SK-N-SH treated with all-trans-retinoic acid at 6 μM for 48 hours (cell line): ENCODE measurements at regions not wholly inside any gene's neighbourhood (a gene's known extent, or its start where the extent isn't known, plus 50 kb on each side); places are given as distances from the start of the nearest gene placed in this dataset.

ENCODE experiments used
- ATAC-seq: fragments of 200-7000 bp; cut with Tn5 transposase; 3 replicates; pipeline ENCODE4 v1.9.1; 2020; ENCODE audit warnings: mild to moderate bottlenecking, moderate library complexity
- ARNTL ChIP-seq: fragments of 450-650 bp; formaldehyde crosslinking; IDR thresholded peaks from 2 replicates; pipeline ENCODE4 v1.5.0; 2020; ENCODE audit warnings: low read depth, mild to moderate bottlenecking, moderate library complexity, borderline replicate concordance
- BACH2 ChIP-seq: fragments of 250-450 bp; sonication (Bioruptor Pico); IDR thresholded peaks from 2 replicates; pipeline ENCODE4 v1.9.0; 2021; ENCODE audit warnings: mild to moderate bottlenecking, borderline replicate concordance
- CSDC2 ChIP-seq: fragments of 250-450 bp; sonication (Bioruptor Pico); IDR thresholded peaks from 2 replicates; pipeline ENCODE4 v1.5.0; 2020; ENCODE audit warnings: mild to moderate bottlenecking, moderate library complexity
- ESRRG ChIP-seq: fragments of 250-450 bp; sonication (Bioruptor Pico); IDR thresholded peaks from 2 replicates; pipeline ENCODE4 v1.6.1; 2021; ENCODE audit warnings: mild to moderate bottlenecking
- GLIS3 ChIP-seq: fragments of 250-450 bp; sonication (Bioruptor Pico); IDR thresholded peaks from 2 replicates; pipeline ENCODE4 v1.5.0; 2020; ENCODE audit warnings: mild to moderate bottlenecking, moderate library complexity
- ISL1 ChIP-seq: fragments of 250-450 bp; sonication (Bioruptor Pico); IDR thresholded peaks from 2 replicates; pipeline ENCODE4 v2.1.2; 2022; ENCODE audit warnings: mild to moderate bottlenecking, moderate library complexity
- PPARA ChIP-seq: fragments of 250-450 bp; sonication (Bioruptor Pico); IDR thresholded peaks from 2 replicates; pipeline ENCODE4 v1.5.0; 2020; ENCODE audit warnings: mild to moderate bottlenecking, borderline replicate concordance
- RARB ChIP-seq: fragments of 250-450 bp; sonication (Bioruptor Pico); IDR thresholded peaks from 2 replicates; pipeline ENCODE4 v1.8.0; 2021; ENCODE audit warnings: mild to moderate bottlenecking, moderate library complexity
- SNAI2 ChIP-seq: fragments of 250-450 bp; sonication (Bioruptor Pico); IDR thresholded peaks from 2 replicates; pipeline ENCODE4 v1.5.0; 2020; ENCODE audit warnings: mild to moderate bottlenecking, moderate library complexity
- TCF4 ChIP-seq: fragments of 250-450 bp; sonication (Bioruptor Pico); IDR thresholded peaks from 2 replicates; pipeline ENCODE4 v1.8.0; 2021; ENCODE audit warnings: mild to moderate bottlenecking, moderate library complexity, borderline replicate concordance
- TOX ChIP-seq: fragments of 250-450 bp; sonication (Bioruptor Pico); IDR thresholded peaks from 2 replicates; pipeline ENCODE4 v1.8.0; 2021; ENCODE audit warnings: mild to moderate bottlenecking, moderate library complexity, borderline replicate concordance
- ZC3H10 ChIP-seq: fragments of 250-450 bp; sonication (Bioruptor Pico); IDR thresholded peaks from 2 replicates; pipeline ENCODE4 v1.5.1; 2021; ENCODE audit warnings: mild to moderate bottlenecking, moderate library complexity
- ZFP3 ChIP-seq: fragments of 250-450 bp; sonication (Bioruptor Pico); IDR thresholded peaks from 2 replicates; pipeline ENCODE4 v1.5.0; 2020; ENCODE audit warnings: mild to moderate bottlenecking, moderate library complexity
- ZFP30 ChIP-seq: fragments of 450-650 bp; formaldehyde crosslinking; IDR thresholded peaks from 2 replicates; pipeline ENCODE4 v1.5.0; 2022; ENCODE audit warnings: mild to moderate bottlenecking, moderate library complexity
- ZNF565 ChIP-seq: fragments of 450-650 bp; formaldehyde crosslinking; conservative IDR thresholded peaks from 2 replicates; pipeline ENCODE4 v1.5.0; 2020; ENCODE audit warnings: low read depth, mild to moderate bottlenecking, moderate library complexity
- ZNF70 ChIP-seq: fragments of 450-650 bp; formaldehyde crosslinking; IDR thresholded peaks from 2 replicates; pipeline ENCODE4 v1.5.0; 2020; ENCODE audit warnings: mild to moderate bottlenecking, moderate library complexity
- ZNF8 ChIP-seq: fragments of 450-650 bp; formaldehyde crosslinking; IDR thresholded peaks from 2 replicates; pipeline ENCODE4 v1.5.0; 2020; ENCODE audit warnings: mild to moderate bottlenecking, moderate library complexity
- TF ChIP-seq, protein P1 (sequence below): fragments of 250-450 bp; sonication (Bioruptor Pico); IDR thresholded peaks from 2 replicates; pipeline ENCODE4 v1.8.0; 2020; ENCODE audit warnings: mild to moderate bottlenecking, moderate library complexity, borderline replicate concordance
- TF ChIP-seq, protein P2 (sequence below): fragments of 250-450 bp; sonication (Bioruptor Pico); IDR thresholded peaks from 2 replicates; pipeline ENCODE4 v1.5.1; 2020; ENCODE audit warnings: low read depth, mild to moderate bottlenecking, moderate library complexity
- TF ChIP-seq, protein P3 (sequence below): fragments of 250-450 bp; sonication (Bioruptor Pico); IDR thresholded peaks from 2 replicates; pipeline ENCODE4 v1.8.0; 2021; ENCODE audit warnings: low read depth, mild to moderate bottlenecking, moderate library complexity, borderline replicate concordance
- TF ChIP-seq, protein P4 (sequence below): fragments of 250-450 bp; sonication (Bioruptor Pico); IDR thresholded peaks from 2 replicates; pipeline ENCODE4 v1.5.0; 2020; ENCODE audit warnings: mild to moderate bottlenecking, moderate library complexity

DNA sequence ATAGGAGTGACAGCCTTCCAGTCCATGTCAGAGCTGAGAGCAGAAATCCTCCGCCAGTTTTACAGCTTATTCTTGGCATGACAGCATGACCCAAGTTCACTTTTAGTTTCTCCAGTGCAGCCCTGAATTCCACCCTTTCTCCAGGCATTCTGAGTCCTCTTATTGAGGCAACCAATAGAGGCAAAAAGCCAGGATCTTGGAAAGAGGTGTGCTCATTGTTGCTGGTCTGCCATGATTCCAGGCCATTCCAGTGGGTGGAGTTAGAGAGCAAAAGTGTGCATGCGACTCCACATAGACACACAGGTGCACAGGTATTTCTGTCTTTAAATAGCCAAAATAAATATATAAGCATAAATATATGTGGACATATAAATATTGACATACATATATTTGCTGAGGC is 224.7 kb upstream of the ADARB2 start (continued):
- no peak for TF ChIP-seq GLIS3
- TF ChIP-seq ZNF565 (CRISPR knock-in tag) = no peak
- no peak for TF ChIP-seq PPARA

DNA sequence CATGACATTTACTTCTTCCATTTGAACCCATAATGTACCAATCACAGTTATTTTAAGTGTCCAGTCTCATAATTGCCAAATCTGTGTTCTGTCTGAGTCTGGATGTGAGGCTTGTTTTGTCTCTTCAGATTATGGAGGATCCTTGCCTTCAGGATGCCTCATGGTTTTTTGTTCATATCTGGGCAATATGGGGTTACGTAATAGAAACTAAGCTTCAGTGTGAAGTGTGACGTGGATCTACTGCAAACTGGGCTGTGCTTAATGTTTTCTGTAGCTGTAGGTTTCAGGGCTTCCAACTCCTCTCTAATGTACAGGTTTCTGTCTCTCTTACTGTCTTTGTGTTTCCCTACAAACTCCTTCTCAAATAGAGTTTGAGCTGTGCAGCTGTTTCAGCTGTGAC is 223.7 kb upstream of the ADARB2 start:
- no peak for ATAC-seq
- TF ChIP-seq BACH2 (CRISPR knock-in tag) = no peak
- TF ChIP-seq ARNTL (CRISPR knock-in tag) = no peak
- no peak for TF ChIP-seq ZNF8 (CRISPR knock-in tag)
- no peak for TF ChIP-seq GLIS3
- TF ChIP-seq, protein P1, sequence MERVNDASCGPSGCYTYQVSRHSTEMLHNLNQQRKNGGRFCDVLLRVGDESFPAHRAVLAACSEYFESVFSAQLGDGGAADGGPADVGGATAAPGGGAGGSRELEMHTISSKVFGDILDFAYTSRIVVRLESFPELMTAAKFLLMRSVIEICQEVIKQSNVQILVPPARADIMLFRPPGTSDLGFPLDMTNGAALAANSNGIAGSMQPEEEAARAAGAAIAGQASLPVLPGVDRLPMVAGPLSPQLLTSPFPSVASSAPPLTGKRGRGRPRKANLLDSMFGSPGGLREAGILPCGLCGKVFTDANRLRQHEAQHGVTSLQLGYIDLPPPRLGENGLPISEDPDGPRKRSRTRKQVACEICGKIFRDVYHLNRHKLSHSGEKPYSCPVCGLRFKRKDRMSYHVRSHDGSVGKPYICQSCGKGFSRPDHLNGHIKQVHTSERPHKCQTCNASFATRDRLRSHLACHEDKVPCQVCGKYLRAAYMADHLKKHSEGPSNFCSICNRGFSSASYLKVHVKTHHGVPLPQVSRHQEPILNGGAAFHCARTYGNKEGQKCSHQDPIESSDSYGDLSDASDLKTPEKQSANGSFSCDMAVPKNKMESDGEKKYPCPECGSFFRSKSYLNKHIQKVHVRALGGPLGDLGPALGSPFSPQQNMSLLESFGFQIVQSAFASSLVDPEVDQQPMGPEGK (CRISPR knock-in tag) = no peak
- TF ChIP-seq ZNF70 (CRISPR knock-in tag) = no peak
- TF ChIP-seq ZFP30 (CRISPR knock-in tag) = no peak
- no peak for TF ChIP-seq CSDC2 (CRISPR knock-in tag)

DNA sequence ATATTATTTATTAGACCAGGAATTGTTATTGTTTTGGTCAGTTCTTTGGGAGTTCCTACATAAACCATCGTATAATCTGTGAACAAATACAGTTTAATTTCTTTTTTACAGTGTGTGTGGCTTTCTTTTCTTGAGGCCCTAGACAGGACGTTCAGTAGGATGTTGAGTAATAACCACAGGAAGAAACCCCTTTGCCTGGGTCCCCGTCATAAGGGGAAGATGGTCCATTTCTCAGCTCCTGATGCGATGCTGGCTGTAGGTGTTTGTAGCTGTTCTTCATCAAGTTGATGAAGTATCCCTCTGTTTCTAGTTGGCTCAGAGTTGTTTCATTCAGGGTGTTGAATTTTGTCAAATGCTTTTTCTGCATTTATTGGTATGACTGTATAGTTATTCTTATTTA is 219.7 kb upstream of the ADARB2 start:
- ATAC-seq = no peak
- TF ChIP-seq ESRRG (CRISPR knock-in tag) = no peak
- TF ChIP-seq ZFP30 (CRISPR knock-in tag) = no peak
- no peak for TF ChIP-seq CSDC2 (CRISPR knock-in tag)
- no peak for TF ChIP-seq ZNF70 (CRISPR knock-in tag)
- no peak for TF ChIP-seq RARB (CRISPR knock-in tag)
- TF ChIP-seq ZFP3 = no peak
- no peak for TF ChIP-seq ISL1 (CRISPR knock-in tag)
- TF ChIP-seq SNAI2 = no peak
- no peak for TF ChIP-seq GLIS3
- TF ChIP-seq, protein P2, sequence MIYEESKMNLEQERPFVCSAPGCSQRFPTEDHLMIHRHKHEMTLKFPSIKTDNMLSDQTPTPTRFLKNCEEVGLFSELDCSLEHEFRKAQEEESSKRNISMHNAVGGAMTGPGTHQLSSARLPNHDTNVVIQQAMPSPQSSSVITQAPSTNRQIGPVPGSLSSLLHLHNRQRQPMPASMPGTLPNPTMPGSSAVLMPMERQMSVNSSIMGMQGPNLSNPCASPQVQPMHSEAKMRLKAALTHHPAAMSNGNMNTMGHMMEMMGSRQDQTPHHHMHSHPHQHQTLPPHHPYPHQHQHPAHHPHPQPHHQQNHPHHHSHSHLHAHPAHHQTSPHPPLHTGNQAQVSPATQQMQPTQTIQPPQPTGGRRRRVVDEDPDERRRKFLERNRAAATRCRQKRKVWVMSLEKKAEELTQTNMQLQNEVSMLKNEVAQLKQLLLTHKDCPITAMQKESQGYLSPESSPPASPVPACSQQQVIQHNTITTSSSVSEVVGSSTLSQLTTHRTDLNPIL (CRISPR knock-in tag) = no peak
- no peak for TF ChIP-seq ARNTL (CRISPR knock-in tag)
- TF ChIP-seq TOX (CRISPR knock-in tag) = no peak
- no peak for TF ChIP-seq PPARA
- TF ChIP-seq BACH2 (CRISPR knock-in tag) = no peak
- no peak for TF ChIP-seq TCF4

DNA sequence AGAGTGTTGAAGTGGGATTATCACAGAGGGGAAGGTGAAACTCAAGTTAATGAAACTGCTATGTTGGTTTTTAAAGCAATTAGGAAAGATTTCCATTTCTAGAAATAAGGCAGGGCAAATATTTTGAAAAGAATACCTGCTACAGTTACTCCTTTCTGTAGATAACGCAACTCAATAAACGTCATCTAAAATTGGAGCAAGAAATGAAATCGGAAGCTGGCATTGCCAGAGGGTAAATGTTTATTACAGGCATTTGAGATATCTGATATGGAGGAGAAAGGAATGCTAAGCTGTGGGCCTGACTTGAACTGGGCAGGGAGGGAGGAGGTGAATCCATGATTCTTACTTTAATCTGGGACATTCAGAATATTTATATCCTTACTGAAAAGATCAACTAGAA is 217.0 kb upstream of the ADARB2 start:
- no peak for ATAC-seq

More for the DNA sequence above, 217.0 kb upstream of the ADARB2 start:
- TF ChIP-seq ZFP3 (no peak), CSDC2 (CRISPR knock-in tag) (no peak), ZC3H10 (no peak), ZFP30 (CRISPR knock-in tag) (no peak), SNAI2 (no peak), ZNF565 (CRISPR knock-in tag) (no peak), ZNF70 (CRISPR knock-in tag) (no peak), PPARA (no peak), BACH2 (CRISPR knock-in tag) (no peak), TOX (CRISPR knock-in tag) (no peak), RARB (CRISPR knock-in tag) (no peak), ISL1 (CRISPR knock-in tag) (no peak), TCF4 (no peak), ZNF8 (CRISPR knock-in tag) (no peak)
- TF ChIP-seq, protein P3, sequence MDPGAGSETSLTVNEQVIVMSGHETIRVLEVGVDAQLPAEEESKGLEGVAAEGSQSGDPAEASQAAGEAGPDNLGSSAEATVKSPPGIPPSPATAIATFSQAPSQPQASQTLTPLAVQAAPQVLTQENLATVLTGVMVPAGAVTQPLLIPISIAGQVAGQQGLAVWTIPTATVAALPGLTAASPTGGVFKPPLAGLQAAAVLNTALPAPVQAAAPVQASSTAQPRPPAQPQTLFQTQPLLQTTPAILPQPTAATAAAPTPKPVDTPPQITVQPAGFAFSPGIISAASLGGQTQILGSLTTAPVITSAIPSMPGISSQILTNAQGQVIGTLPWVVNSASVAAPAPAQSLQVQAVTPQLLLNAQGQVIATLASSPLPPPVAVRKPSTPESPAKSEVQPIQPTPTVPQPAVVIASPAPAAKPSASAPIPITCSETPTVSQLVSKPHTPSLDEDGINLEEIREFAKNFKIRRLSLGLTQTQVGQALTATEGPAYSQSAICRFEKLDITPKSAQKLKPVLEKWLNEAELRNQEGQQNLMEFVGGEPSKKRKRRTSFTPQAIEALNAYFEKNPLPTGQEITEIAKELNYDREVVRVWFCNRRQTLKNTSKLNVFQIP (CRISPR knock-in tag) = no peak
- TF ChIP-seq, protein P4, sequence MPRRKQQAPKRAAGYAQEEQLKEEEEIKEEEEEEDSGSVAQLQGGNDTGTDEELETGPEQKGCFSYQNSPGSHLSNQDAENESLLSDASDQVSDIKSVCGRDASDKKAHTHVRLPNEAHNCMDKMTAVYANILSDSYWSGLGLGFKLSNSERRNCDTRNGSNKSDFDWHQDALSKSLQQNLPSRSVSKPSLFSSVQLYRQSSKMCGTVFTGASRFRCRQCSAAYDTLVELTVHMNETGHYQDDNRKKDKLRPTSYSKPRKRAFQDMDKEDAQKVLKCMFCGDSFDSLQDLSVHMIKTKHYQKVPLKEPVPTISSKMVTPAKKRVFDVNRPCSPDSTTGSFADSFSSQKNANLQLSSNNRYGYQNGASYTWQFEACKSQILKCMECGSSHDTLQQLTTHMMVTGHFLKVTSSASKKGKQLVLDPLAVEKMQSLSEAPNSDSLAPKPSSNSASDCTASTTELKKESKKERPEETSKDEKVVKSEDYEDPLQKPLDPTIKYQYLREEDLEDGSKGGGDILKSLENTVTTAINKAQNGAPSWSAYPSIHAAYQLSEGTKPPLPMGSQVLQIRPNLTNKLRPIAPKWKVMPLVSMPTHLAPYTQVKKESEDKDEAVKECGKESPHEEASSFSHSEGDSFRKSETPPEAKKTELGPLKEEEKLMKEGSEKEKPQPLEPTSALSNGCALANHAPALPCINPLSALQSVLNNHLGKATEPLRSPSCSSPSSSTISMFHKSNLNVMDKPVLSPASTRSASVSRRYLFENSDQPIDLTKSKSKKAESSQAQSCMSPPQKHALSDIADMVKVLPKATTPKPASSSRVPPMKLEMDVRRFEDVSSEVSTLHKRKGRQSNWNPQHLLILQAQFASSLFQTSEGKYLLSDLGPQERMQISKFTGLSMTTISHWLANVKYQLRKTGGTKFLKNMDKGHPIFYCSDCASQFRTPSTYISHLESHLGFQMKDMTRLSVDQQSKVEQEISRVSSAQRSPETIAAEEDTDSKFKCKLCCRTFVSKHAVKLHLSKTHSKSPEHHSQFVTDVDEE (CRISPR knock-in tag) = no peak
- TF ChIP-seq, protein P1 (CRISPR knock-in tag) = no peak
